Activated naive CD4-positive, alpha-beta T cell treated with Interleukin-2 at 50 U/mL for 16 hours (primary cell): ENCODE measurements at regions not wholly inside any gene's neighbourhood (a gene's known extent, or its start where the extent isn't known, plus 50 kb on each side); places are given as distances from the start of the nearest gene placed in this dataset.
"Not testable (repeated sequence)": the region's sequence is repeated elsewhere in the genome, so short reads cannot be mapped to it uniquely, and the experiment has no call there.

ENCODE experiments used
- DNase-seq: peaks from one replicate; pipeline ENCODE4 v3.0.0-alpha.2; 2020

DNA sequence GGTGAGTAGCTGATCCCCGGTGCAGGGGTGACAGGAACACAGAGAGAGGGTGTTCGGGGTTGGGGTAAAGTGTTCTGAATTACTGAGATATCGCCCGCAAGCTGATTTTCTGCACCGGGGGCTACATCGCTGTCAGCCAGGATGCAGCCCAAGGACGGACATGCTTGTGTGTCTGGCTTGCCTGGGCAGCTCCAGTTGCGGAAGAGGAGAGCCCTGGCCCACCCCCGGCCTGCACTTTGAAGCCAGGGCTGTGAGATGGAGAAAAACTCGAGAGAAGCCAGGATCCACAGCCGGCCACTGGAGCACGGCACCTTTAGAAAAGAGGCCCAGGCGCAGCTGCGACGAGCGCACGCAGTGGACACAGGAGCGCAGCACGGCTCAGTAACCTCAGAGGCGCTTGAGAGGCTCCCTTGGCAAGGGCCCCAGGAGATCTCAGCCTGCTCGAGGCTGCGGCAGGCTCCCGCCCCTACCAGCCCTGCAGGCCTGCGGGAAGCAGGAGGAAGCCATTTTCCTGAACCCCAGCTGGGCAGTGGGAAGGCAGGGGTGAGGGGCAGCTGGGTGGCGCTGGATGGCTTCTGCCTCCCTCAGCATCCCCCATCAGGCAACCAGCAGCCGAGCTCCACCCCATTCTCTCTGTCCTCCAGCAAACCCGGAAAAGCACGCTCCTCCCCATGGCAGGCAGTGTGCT lies 59.2 kb downstream of the C9orf50 start:
- DNase-seq: no peak

DNA sequence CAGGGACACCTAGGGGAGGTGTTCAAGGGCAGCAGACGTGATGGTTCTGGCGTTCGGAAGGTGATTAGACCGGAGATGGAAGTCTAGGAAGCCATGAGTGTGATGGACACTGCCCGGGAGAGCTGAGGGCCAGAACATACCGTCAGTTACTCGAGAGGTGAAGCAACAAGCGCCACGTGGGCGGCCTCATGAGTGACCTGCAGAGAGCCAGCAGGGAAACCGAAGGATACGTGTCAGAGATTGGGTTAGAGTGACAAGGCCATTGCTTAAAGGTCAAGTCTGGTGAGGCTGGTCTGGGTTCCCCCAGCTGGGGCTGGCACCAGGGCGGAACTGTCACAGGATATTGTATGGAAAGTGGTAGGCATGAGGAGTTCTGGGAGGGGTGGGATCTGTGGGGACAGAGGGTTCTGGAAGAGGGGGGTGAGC lies 60.0 kb downstream of the C9orf50 start:
- no peak for DNase-seq

DNA sequence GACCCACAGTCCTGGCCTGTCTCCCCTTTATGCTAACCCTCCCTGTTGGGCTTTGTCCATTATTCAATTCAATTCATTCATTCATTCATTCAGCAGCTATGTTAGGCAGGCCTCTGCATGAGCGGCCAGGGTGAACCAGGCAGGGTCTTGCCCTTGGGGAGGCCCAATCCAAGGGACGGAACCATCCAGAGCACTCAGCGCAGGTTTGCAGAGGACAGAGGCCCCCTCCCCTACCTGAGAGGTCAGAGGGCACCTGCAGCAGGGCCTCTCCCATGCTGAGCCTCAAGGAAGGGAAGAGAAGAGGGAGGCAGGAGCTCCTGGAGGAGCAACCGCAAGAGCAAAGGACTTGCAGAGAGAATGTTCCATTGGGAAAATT lies 61.4 kb downstream of the C9orf50 start:
- no peak for DNase-seq

GRCh38 chr9:129558551-129559505 lies 62.1 kb downstream of the C9orf50 start:
- DNase-seq: no peak

- DNase-seq: no peak
Measured at GRCh38 chr9:129558063-129558550, 62.8 kb downstream of the C9orf50 start.

DNA sequence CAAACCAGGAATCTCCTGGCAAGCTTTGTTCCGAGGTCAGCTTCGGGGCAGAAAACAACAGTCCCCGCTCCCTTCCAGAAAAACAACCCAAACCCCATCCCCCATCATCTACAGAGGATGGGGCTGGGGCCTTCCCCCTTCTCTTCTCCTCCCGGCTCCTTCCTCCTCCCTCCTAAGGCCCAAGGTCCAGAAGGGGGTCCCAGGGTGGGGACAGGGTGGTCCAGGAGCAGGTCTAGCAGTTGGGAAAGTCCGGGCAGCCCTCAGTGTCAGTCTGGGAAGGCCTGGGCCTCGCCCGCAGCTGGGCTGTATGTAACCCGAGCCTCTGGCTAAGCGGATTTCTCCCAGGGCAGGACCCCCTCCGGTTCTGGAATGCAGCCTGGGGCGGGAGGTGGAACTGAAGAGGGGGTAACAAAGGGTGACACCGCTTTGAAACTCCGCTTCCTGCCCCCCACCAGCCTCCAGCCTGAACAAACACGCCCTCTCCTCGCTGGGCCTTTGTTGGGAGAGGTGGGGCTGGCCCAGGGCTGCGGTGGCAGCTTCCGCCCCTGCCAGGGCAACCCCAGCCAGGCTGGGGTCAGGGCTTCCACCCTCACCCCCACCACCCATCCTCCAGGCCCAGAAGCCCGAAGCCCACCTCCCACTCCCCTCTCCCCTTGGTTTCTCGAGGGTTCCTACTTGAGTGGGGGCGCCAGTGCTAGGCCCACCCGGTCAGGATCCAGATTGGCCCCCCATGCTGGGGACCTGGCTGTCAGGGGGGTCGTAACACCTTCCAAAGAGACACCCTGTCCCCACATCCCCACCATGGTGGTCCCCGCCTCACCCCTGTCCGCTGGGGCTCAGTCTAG lies 63.5 kb downstream of the C9orf50 start:
- no peak for DNase-seq

DNA sequence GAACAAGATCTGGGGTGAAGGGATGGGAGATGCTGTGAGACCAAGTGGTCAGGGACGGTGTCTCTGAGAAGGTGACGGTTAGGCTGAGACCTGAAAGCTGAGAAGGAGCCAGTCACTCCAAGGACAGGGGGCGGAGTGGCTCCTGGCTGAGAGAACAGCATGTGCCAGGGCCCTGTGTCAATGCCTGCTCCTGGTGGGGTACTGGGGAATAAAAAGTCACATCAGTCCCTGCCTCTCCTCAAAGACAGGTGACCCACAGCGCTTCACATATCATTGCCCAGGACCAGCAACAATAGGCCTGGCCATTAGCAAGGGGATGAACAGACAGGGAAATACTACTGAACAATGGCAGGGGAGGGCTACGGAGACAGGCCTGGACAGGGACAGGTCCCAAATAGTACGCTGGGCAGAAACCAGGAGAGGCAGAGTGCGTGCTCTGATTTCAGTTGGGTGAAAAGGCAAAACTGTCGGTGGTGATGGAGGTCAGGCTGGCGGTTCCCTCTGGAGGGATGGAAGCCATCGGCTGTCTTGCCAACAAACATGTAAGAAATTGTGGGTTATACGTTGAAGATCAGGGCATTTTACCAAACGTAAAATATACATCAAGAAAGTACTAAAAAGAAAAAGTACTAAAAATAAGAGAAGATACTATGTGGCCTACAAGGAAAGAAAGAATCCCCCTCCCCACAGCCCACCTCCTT lies 64.3 kb downstream of the C9orf50 start:
- no peak for DNase-seq

GRCh38 chr9:129555512-129556215 lies 65.2 kb downstream of the C9orf50 start:
- DNase-seq: no peak

- no peak for DNase-seq
Measured at GRCh38 chr9:129554649-129555048, 66.3 kb downstream of the C9orf50 start.

- no peak for DNase-seq
Measured at GRCh38 chr9:129553277-129553676, 67.6 kb downstream of the C9orf50 start.

DNA sequence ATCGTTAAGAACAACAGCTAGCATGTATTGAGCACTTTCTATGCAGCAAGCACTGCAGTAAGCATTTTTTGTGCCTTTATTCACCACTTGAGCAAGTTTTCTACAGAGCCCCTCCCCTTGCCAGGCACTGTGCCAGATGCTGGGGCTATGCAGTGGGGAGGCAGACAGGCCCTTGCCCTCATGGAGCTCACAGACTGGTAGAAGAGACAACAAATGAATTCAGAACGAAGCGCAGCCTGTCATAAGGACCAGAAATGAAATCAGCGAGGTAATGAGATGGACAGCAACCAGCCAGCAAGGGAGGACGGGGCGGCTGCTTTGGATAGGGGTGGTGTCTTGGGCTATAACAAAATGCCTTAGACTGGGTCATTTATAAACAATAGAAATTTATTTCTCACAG lies 68.8 kb downstream of the C9orf50 start:
- no peak for DNase-seq

- no peak for DNase-seq
Measured at GRCh38 chr9:129551393-129551973, 69.4 kb downstream of the C9orf50 start.

GRCh38 chr9:129550977-129551376 lies 69.9 kb downstream of the C9orf50 start:
- not testable (repeated sequence) for DNase-seq

GRCh38 chr9:129550199-129550839 lies 70.6 kb downstream of the C9orf50 start:
- no peak for DNase-seq

DNA sequence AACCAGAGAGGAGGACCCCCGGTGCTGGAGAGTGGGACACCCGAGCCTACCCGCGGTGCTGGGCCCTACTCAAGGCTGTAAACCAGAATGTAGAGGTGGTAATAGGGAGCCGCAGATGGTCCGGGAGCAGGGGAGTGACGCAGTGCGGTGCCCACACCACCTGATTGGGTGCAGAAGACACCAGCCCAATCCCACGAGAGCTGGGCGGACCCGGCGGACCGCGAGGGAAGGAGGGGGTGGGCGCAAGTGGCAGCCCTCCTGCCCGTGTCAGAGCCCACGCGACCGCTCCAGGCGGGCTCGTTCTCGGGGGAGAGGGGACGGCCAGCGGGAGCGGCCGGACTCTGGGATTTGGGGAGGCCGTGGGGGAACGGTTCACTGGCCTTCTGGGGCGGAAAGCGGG lies 71.2 kb downstream of the C9orf50 start:
- no peak for DNase-seq

DNA sequence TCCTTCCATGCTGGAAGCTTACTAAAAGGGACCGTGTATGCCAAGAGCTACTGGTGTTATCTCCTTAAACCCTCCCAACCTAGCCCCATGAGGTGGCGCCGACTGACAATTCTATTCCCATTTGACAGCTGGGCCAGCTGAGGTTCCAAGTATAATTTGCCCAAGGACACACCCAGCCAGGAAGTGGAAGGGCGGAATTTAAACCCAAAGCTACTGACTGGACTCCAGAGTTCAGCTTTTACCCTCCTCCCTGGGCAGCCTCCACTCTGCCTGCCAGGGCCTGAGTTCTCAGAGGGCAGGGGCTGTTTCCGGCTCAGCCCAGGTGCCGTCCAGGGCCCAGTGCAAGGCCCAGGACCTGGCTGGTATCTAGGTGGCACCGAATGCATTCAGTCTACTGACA lies 71.8 kb downstream of the C9orf50 start:
- no peak for DNase-seq

DNA sequence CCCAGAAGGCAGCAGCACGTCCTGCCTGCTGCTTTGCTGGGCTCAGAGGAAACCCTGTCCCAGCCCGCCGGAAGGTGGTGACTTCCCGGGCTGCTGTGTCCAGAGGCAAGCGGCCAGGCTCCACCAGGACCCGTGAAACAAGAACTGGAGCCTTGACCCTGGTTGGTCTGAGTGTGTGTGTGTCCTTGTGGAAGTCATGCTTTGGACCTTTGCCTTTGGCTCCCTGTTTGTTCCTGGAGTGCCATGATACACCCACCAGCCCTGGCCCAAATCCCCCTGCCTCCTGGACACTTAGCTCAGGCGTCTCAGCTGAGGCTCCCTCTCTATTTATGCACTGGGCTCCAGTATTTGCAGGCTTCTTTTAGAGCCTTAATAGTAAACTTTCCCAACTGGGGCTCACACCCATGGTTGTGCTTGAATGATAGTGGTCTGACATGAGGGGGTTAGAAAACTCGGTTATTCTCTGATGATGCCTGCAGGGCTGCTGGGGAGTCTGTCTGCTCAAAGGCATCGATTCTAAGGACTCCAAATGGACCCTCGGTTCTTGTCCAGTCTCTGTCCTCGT lies 72.2 kb downstream of the C9orf50 start:
- DNase-seq: no peak

DNA sequence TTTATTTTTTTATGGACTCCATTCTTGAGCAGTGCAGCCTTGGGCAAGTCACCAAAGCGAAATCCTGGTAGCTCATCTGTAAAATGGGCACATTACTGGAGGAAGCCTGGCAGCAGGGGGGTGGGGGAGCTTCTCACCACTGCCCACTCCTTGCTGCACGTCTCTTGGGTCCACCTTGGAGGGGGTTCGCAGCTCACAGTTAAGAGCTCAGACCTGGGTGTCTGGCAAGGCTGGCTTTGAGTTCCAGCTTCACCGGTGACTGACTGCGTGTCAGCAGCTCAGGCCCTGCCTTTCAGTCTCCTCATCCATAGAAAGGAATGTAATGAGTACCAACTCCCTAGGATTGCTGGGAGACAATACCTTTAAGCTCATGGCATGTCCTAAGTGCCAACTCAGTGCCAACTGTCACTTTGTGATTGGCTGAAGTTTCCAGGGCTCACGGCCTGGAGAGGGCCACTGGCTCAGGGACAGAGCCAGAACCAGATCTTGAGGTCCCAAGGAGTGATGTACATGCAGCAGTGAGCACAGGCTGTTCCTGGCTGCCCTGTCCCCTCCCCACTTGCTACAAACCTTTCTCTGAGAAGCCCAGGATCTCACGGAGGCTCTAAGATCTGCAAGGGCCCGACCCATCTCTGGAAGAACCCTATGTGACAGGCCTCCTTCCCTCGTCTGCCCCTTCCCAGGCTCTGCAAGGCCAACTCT lies 72.9 kb downstream of the C9orf50 start:
- DNase-seq: no peak

GRCh38 chr9:129547063-129547462 lies 73.8 kb downstream of the C9orf50 start:
- DNase-seq: no peak

- DNase-seq: not testable (repeated sequence)
Measured at GRCh38 chr9:129545876-129546275, 75.0 kb downstream of the C9orf50 start.
